IPS DF 4.7 (cell line): ENCODE measurements at regions not wholly inside any gene's neighbourhood (a gene's known extent, or its start where the extent isn't known, plus 50 kb on each side); places are given as distances from the start of the nearest gene placed in this dataset.

Experiments used
- DNase-seq: peaks from one replicate; pipeline ENCODE4 v3.0.0-alpha.2; 2013; ENCODE audit warnings: low spot score; ENCODE audit errors: extremely low read depth

GRCh38 chr9:73745598-73745997 is 593.9 kb downstream of the ANXA1 start:
- no peak for DNase-seq

- DNase-seq: no peak
Observed at GRCh38 chr9:73753171-73753570, 601.5 kb downstream of the ANXA1 start.

GRCh38 chr9:73761905-73762304 is 610.2 kb downstream of the ANXA1 start:
- DNase-seq: no peak

GRCh38 chr9:73773896-73774295 is 622.2 kb downstream of the ANXA1 start:
- DNase-seq: no peak

- no peak for DNase-seq
Observed at GRCh38 chr9:73775757-73776156, 624.1 kb downstream of the ANXA1 start.

GRCh38 chr9:73780916-73781315 is 629.3 kb downstream of the ANXA1 start:
- no peak for DNase-seq

- DNase-seq: no peak
Observed at GRCh38 chr9:73782166-73782565, 630.5 kb downstream of the ANXA1 start.

GRCh38 chr9:73799446-73799845 is 647.8 kb downstream of the ANXA1 start:
- no peak for DNase-seq

- no peak for DNase-seq
Observed at GRCh38 chr9:73805111-73805510, 653.4 kb downstream of the ANXA1 start.

- DNase-seq: no peak
Observed at GRCh38 chr9:73805853-73806458, 654.3 kb downstream of the ANXA1 start.

- DNase-seq: no peak
Observed at GRCh38 chr9:73806876-73807275, 655.2 kb downstream of the ANXA1 start.

GRCh38 chr9:73807952-73808351 is 656.3 kb downstream of the ANXA1 start:
- no peak for DNase-seq

GRCh38 chr9:73810585-73811215 is 659.0 kb downstream of the ANXA1 start:
- DNase-seq: no peak

GRCh38 chr9:73813546-73813945 is 661.9 kb downstream of the ANXA1 start:
- no peak for DNase-seq

- no peak for DNase-seq
Observed at GRCh38 chr9:73816905-73817304, 665.2 kb downstream of the ANXA1 start.

- peak; percentile 69 for DNase-seq
Observed at GRCh38 chr9:73824671-73825070, 672.5 kb upstream of the RORB start.

GRCh38 chr9:73838871-73839270 is 658.3 kb upstream of the RORB start:
- no peak for DNase-seq

GRCh38 chr9:73839471-73839870 is 657.7 kb upstream of the RORB start:
- DNase-seq: no peak

GRCh38 chr9:73841018-73841417 is 656.1 kb upstream of the RORB start:
- DNase-seq: no peak

GRCh38 chr9:73844135-73844534 is 653.0 kb upstream of the RORB start:
- DNase-seq: no peak

GRCh38 chr9:73845539-73845938 is 651.6 kb upstream of the RORB start:
- DNase-seq: no peak

GRCh38 chr9:73845954-73846690 is 651.0 kb upstream of the RORB start:
- DNase-seq: peak; percentile 56

- DNase-seq: peak; percentile 64
Observed at GRCh38 chr9:73847536-73847935, 649.6 kb upstream of the RORB start.
